Trophoblast cell (in vitro differentiated cells and primary cell): ENCODE measurements at regions not wholly inside any gene's neighbourhood (a gene's known extent, or its start where the extent isn't known, plus 50 kb on each side); places are given as distances from the start of the nearest gene placed in this dataset.

ENCODE experiments used
- DNase-seq, 2 donors: peaks; one replicate each; pipeline ENCODE4 v3.0.0-alpha.2; 2016
- H2AFZ ChIP-seq: 2 replicates; pipeline ENCODE4 v1.6.1; 2013; ENCODE audit warnings: low read length, moderate library complexity, mild to moderate bottlenecking; ENCODE audit not compliant: insufficient read depth, poor library complexity
- H2AK5ac ChIP-seq: 2 replicates; pipeline ENCODE4 v1.6.1; 2013; ENCODE audit warnings: mild to moderate bottlenecking, low read length
- H2BK120ac ChIP-seq: 2 replicates; pipeline ENCODE4 v1.6.1; 2013; ENCODE audit warnings: low read length, mild to moderate bottlenecking, moderate library complexity; ENCODE audit not compliant: insufficient read depth, poor library complexity
- H2BK12ac ChIP-seq: 2 replicates; pipeline ENCODE4 v1.6.1; 2013; ENCODE audit warnings: mild to moderate bottlenecking, low read length, moderate library complexity
- H2BK5ac ChIP-seq: 2 replicates; pipeline ENCODE4 v1.6.1; 2013; ENCODE audit warnings: low read length, low read depth, moderate library complexity, mild to moderate bottlenecking; ENCODE audit not compliant: poor library complexity
- H3K14ac ChIP-seq: 2 replicates; pipeline ENCODE4 v1.6.1; 2013; ENCODE audit warnings: mild to moderate bottlenecking, low read length
- H3K18ac ChIP-seq: 2 replicates; pipeline ENCODE4 v1.6.1; 2013; ENCODE audit warnings: mild to moderate bottlenecking, low read length
- H3K23ac ChIP-seq: 2 replicates; pipeline ENCODE4 v1.6.1; 2013; ENCODE audit warnings: low read length
- H3K27ac ChIP-seq: 2 replicates; pipeline ENCODE4 v1.5.1; 2013; ENCODE audit warnings: low read depth, mild to moderate bottlenecking, inconsistent platforms, low read length, moderate library complexity
- H3K27me3 ChIP-seq: 2 replicates; pipeline ENCODE4 v1.6.1; 2013; ENCODE audit warnings: inconsistent platforms, mild to moderate bottlenecking, low read length, moderate library complexity; ENCODE audit not compliant: insufficient read depth
- H3K36me3 ChIP-seq, 2 experiments: 1 replicate in 1 of 2; 2 replicates in 1 of 2; pipeline ENCODE4 v1.6.1; 2013; ENCODE audit warnings: low read length in 2 of 2, mild to moderate bottlenecking in 2 of 2, moderate library complexity in 1 of 2; ENCODE audit not compliant: insufficient read depth in 2 of 2, control insufficient read depth in 1 of 2
- H3K4ac ChIP-seq: 2 replicates; pipeline ENCODE4 v1.6.1; 2013; ENCODE audit warnings: low read depth, mild to moderate bottlenecking, low read length, moderate library complexity
- H3K4me1 ChIP-seq, 2 experiments: 1 replicate in 1 of 2; 2 replicates in 1 of 2; pipeline ENCODE4 v1.6.1; 2013; ENCODE audit warnings: low read length in 2 of 2, mild to moderate bottlenecking in 2 of 2, moderate library complexity in 1 of 2; ENCODE audit not compliant: insufficient read depth in 2 of 2, control insufficient read depth in 1 of 2
- H3K4me2 ChIP-seq: 2 replicates; pipeline ENCODE4 v1.6.1; 2013; ENCODE audit warnings: inconsistent platforms, mild to moderate bottlenecking, low read length, moderate library complexity
- H3K4me3 ChIP-seq: 2 replicates; pipeline ENCODE4 v1.5.1; 2013; ENCODE audit warnings: mild to moderate bottlenecking, low read depth, low read length, inconsistent platforms
- H3K79me1 ChIP-seq: one replicate; pipeline ENCODE4 v1.6.1; 2013; ENCODE audit warnings: low read length
- H3K79me2 ChIP-seq: 2 replicates; pipeline ENCODE4 v1.6.1; 2013; ENCODE audit warnings: low read length, mild to moderate bottlenecking; ENCODE audit not compliant: control insufficient read depth, insufficient read depth, poor library complexity
- H3K9ac ChIP-seq: 2 replicates; pipeline ENCODE4 v1.6.1; 2013; ENCODE audit warnings: mild to moderate bottlenecking, low read length
- H3K9me3 ChIP-seq: 2 replicates; pipeline ENCODE4 v1.6.1; 2013; ENCODE audit warnings: low read depth, mild to moderate bottlenecking, control low read depth, inconsistent platforms, low read length; ENCODE audit not compliant: insufficient read depth
- H4K12ac ChIP-seq: 2 replicates; pipeline ENCODE4 v1.6.1; 2013; ENCODE audit warnings: low read depth, mild to moderate bottlenecking, low read length, moderate library complexity
- H4K8ac ChIP-seq: 2 replicates; pipeline ENCODE4 v1.6.1; 2013; ENCODE audit warnings: low read depth, mild to moderate bottlenecking, low read length, moderate library complexity
- H4K91ac ChIP-seq: one replicate; pipeline ENCODE4 v1.6.1; 2013; ENCODE audit warnings: low read depth, mild to moderate bottlenecking, low read length, moderate library complexity
- WGBS: extraction: QIAGEN DNeasy Blood & Tissue Kit; methylation state at CpG from one replicate; pipeline ENCODE4 v1.1.7; 2013; ENCODE audit warnings: missing lambda C conversion rate; ENCODE audit not compliant: insufficient read length, insufficient coverage; ENCODE audit errors: extremely low coverage; 5-methylcytosine and 5-hydroxymethylcytosine counted together

DNA sequence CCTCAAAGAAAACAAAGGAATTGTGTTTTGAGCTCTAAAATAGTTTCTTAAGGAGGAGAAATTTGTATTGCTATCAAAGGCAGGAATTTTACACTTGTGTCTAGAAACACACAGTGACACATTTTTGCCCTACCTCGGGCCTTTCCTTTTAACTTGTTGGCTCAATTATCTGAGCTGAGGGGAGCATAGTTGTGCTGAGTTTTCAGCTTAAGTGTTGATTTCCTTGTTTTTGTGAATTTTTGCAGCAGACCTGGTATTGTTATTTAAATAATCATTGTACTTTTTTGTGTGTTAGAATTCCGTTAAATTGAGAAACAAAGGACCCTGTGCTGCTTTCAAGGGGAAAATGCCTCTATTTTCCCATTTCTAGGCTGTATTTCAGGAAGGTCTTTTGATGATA lies 249.7 kb downstream of the CD83 start:
- Histone ChIP-seq H2BK5ac (no peak overlapping the region), H3K27me3 (no peaks in the 10 kb centered on the region), H3K4me2 (no peak overlapping the region), H3K36me3 (no peaks in the 10 kb centered on the region), H3K4me3 (no peak overlapping the region), H4K8ac (no peak overlapping the region), H2AK5ac (no peak overlapping the region), H3K9ac (no peak overlapping the region), H3K79me2 (no peaks in the 10 kb centered on the region), H2BK120ac (no peak overlapping the region), H3K23ac (no peak overlapping the region), H3K18ac (no peak overlapping the region), H2AFZ (no peak overlapping the region), H3K14ac (no peak overlapping the region), H4K91ac (no peak overlapping the region), H4K12ac (no peak overlapping the region), H3K9me3 (no peaks in the 10 kb centered on the region), H2BK12ac (no peak overlapping the region), H3K27ac (no peak overlapping the region), H3K4ac (no peak overlapping the region), H3K4me1 (no peaks in the 10 kb centered on the region), H3K79me1 (no peaks in the 10 kb centered on the region)
- WGBS = no CpG with 5 or more reads among the region's 2 CpGs
- no peak for DNase-seq

DNA sequence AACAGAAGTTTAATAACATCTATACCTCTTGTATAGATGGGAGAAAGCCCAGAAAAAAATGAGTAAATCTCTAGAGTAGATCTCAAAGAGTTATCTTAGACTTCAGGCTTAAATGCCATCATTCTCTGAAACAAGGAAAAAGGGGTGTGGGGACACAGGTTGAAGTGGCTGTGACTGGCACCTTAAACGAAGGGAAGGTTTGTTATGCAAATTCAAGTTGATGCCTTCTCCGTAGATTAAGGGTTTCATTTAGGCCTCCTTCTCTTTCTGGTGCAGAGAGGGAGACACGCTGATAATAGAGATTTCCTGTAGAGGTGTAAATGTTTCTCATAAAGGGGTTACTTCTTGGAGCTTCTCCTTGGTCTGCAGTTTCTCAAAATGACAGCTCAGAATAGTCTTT lies 252.1 kb downstream of the CD83 start:
- Histone ChIP-seq H3K9ac (no peak overlapping the region), H2BK12ac (no peak overlapping the region), H3K27me3 (no peaks in the 10 kb centered on the region), H2AFZ (no peak overlapping the region), H4K12ac (no peak overlapping the region), H3K23ac (no peak overlapping the region), H3K27ac (no peak overlapping the region), H3K4me1 (no peaks in the 10 kb centered on the region), H2BK120ac (no peak overlapping the region), H3K79me1 (no peaks in the 10 kb centered on the region), H3K9me3 (no peaks in the 10 kb centered on the region), H3K79me2 (no peaks in the 10 kb centered on the region), H4K8ac (no peak overlapping the region), H3K36me3 (no peaks in the 10 kb centered on the region), H4K91ac (no peak overlapping the region), H2BK5ac (no peak overlapping the region), H3K18ac (no peak overlapping the region), H3K4ac (no peak overlapping the region), H3K4me2 (no peak overlapping the region), H3K4me3 (no peak overlapping the region), H2AK5ac (no peak overlapping the region), H3K14ac (no peak overlapping the region)
- WGBS = no CpG with 5 or more reads among the region's 3 CpGs
- DNase-seq = no peak

DNA sequence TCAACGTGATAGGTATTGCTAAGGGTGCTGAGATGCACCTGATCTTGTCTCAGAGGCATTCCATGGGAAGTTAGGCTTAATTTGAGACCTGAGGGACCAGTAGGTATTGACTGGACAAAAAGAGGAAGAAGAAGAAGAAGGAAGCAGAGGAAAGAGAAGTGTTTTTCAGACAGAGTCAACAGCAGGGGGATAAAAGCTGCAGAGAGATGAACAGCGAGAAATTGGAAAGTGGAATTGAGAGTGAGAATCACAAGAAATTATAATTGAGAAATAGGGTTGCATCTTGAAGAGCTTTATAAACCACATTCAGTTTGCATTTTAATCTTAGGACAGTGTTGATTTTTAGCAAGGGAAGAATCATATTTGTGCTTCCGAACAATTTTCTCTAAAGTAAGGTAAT lies 254.0 kb downstream of the CD83 start:
- Histone ChIP-seq H3K18ac (no peak overlapping the region), H4K12ac (no peak overlapping the region), H3K4me1 (no peaks in the 10 kb centered on the region), H2BK5ac (no peak overlapping the region), H3K4me3 (no peak overlapping the region), H3K27me3 (no peaks in the 10 kb centered on the region), H3K9ac (no peak overlapping the region), H2BK120ac (no peak overlapping the region), H4K91ac (no peak overlapping the region), H3K23ac (no peak overlapping the region), H2BK12ac (no peak overlapping the region), H3K9me3 (no peaks in the 10 kb centered on the region), H2AFZ (no peak overlapping the region), H3K27ac (no peak overlapping the region), H3K4me2 (no peak overlapping the region), H3K14ac (no peak overlapping the region), H3K79me1 (no peaks in the 10 kb centered on the region), H2AK5ac (no peak overlapping the region), H4K8ac (no peak overlapping the region), H3K4ac (no peak overlapping the region), H3K36me3 (no peaks in the 10 kb centered on the region), H3K79me2 (no peaks in the 10 kb centered on the region)
- WGBS = no CpG with 5 or more reads among the region's 3 CpGs
- no peak for DNase-seq

DNA sequence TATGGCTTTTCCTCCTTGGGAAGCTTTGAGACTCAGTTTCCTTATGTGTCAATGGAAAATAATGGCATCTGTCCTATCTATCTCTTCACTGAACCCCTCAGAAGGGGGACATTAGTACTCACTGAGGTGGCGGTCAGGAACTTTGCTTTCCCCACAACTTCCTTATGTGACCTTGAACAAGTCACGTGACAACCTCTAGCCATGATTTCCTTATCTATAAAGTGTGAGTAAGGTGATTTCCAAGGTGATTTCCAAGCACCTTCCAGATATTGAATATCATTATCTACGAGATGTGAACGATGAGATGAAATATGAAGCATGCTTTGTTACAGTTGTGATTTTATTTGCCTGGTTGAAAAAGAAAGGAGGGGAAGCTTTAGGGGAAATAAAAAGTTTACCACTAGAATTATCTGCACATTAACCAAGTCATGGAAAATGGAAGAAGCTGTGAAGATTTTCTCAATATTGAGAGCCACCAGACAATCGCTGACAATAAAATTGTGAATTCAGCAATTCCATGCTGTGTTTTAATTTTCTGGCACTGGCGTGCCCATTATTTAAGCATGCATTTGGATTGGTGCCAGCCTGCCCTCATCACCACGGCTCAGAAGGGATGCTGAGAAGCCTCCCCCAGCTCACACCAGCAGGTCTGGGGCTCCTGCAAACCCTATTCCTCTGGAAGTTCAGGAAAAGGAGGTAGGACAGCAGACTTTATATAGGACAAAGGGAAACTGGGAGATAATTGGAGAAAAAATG lies 255.3 kb downstream of the CD83 start:
- no peak overlapping the region for H2AFZ ChIP-seq
- no peak overlapping the region for H3K4me3 ChIP-seq
- H3K18ac ChIP-seq = no peak overlapping the region
- no peaks in the 10 kb centered on the region for H3K9me3 ChIP-seq
- no peak overlapping the region for H3K4me2 ChIP-seq
- no peak overlapping the region for H4K91ac ChIP-seq
- WGBS = no CpG with 5 or more reads among the region's 7 CpGs
- no peaks in the 10 kb centered on the region for H3K36me3 ChIP-seq
- H3K9ac ChIP-seq = no peak overlapping the region
- no peak overlapping the region for H3K23ac ChIP-seq
- no peak overlapping the region for H3K4ac ChIP-seq
- no peak overlapping the region for H2BK12ac ChIP-seq
- no peaks in the 10 kb centered on the region for H3K4me1 ChIP-seq
- no peaks in the 10 kb centered on the region for H3K27me3 ChIP-seq
- H2AK5ac ChIP-seq = no peak overlapping the region
- H3K79me1 ChIP-seq = no peaks in the 10 kb centered on the region
- H3K79me2 ChIP-seq = no peaks in the 10 kb centered on the region
- H3K27ac ChIP-seq = no peak overlapping the region
- no peak overlapping the region for H3K14ac ChIP-seq
- H2BK5ac ChIP-seq = no peak overlapping the region
- no peak for DNase-seq
- H4K8ac ChIP-seq = no peak overlapping the region
- H2BK120ac ChIP-seq = no peak overlapping the region
- no peak overlapping the region for H4K12ac ChIP-seq
